HL-60 (cell line): ENCODE measurements at regions not wholly inside any gene's neighbourhood (a gene's known extent, or its start where the extent isn't known, plus 50 kb on each side); places are given as distances from the start of the nearest gene placed in this dataset.

Experiments
- CTCF ChIP-seq: IDR thresholded peaks from one replicate; pipeline ENCODE4 v1.5.1; 2011; ENCODE audit warnings: low read length, control low read depth, inconsistent platforms; ENCODE audit not compliant: insufficient read depth
- POLR2AphosphoS5 ChIP-seq: IDR thresholded peaks from 2 replicates; pipeline ENCODE4 v1.6.1; 2012; ENCODE audit warnings: low read depth
- REST ChIP-seq: IDR thresholded peaks from 2 replicates; pipeline ENCODE4 v1.6.1; 2012; ENCODE audit warnings: low read depth; ENCODE audit not compliant: insufficient replicate concordance

- TF ChIP-seq POLR2AphosphoS5 (no peak), CTCF (no peak), REST (no peak)
These were observed 94.9 kb downstream of the SREK1 start for GRCh38 chr5:66239034-66239433.
